Prostate gland (tissue), 2 donors: ENCODE measurements at regions not wholly inside any gene's neighbourhood (a gene's known extent, or its start where the extent isn't known, plus 50 kb on each side); places are given as distances from the start of the nearest gene placed in this dataset.

Source experiments
- DNase-seq: peaks from one replicate; pipeline ENCODE4 v3.0.0-alpha.2; 2019; ENCODE audit warnings: low spot score
- H3K27ac ChIP-seq, 2 donors: fragments of 200-600 bp; sonication (generic); 2 replicates each; pipeline ENCODE4 v1.5.1; 2017 to 2019
- H3K27me3 ChIP-seq: fragments of 200-600 bp; sonication (generic); replicated peaks from 2 replicates; pipeline ENCODE4 v1.5.1; 2019; ENCODE audit not compliant: insufficient read depth
- H3K36me3 ChIP-seq, 2 donors: fragments of 200-600 bp; sonication (generic); 1 replicate in 1 of 2; 2 replicates in 1 of 2; pipeline versions ENCODE4 v1.5.1 to v1.8.1; 2017 to 2019
- H3K4me1 ChIP-seq: fragments of 200-600 bp; sonication (generic); replicated peaks from 2 replicates; pipeline ENCODE4 v1.5.1; 2019
- H3K4me3 ChIP-seq, 2 donors: fragments of 200-600 bp; sonication (generic); 2 replicates each; pipeline ENCODE4 v1.5.1; 2017 to 2019
- H3K9me3 ChIP-seq: fragments of 200-600 bp; sonication (generic); 2 replicates; pipeline ENCODE4 v1.5.1; 2017
- POLR2A ChIP-seq: fragments of 450-650 bp; IDR thresholded peaks from one replicate; pipeline ENCODE4 v1.6.1; 2016; ENCODE audit warnings: antibody characterized with exemption, mild to moderate bottlenecking
- POLR2AphosphoS5 ChIP-seq: sonication (generic); formaldehyde crosslinking; IDR thresholded peaks from one replicate; pipeline ENCODE4 v1.6.1; 2017; ENCODE audit warnings: antibody characterized with exemption
- WGBS: methylation state at CpG from one replicate; pipeline ENCODE4 v1.1.5; 2018; 5-methylcytosine and 5-hydroxymethylcytosine counted together
- intact Hi-C: fragments of 100-400 bp; cut with DNase I; formaldehyde crosslinking; loops from one replicate; pipeline ENCODE4 v1.14.2; 2022
- TF ChIP-seq, protein P1 (sequence below), 4 experiments: fragments of 200-600 bp in 2 of 4; fragments of 450-650 bp in 2 of 4; sonication (generic) in 2 of 4; IDR thresholded peaks; 1 replicate in 3 of 4; 2 replicates in 1 of 4; pipeline ENCODE4 v1.5.1; 2016 to 2019; ENCODE audit warnings: antibody characterized with exemption in 4 of 4, mild to moderate bottlenecking in 2 of 4, moderate library complexity in 2 of 4

DNA sequence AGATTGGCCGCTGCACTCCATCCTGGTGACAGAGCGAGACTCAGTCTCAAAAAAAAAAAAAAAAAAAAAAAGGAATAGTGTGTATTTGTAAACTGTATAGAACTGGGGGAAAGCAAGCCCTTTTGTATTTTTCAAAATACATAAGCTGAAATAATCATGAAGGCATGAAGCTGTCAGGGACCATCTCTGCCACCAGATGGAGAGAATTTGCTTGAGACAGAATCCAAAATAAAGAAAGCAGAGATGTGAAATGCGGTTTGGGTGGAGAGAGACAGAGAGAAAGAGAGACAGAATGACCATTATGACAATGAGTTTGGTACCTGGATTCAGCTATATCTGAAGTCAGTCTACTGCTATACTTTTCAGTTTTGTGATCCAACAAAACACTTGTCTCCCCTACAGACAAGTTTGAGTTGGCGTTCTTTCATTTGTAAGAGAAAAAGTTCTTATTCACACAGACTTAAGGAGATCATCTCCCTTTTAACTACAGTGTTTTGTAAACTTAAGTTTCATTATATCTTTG, 155.7 kb upstream of the LRIG3 start:
- intact Hi-C loops: no loop called here
- no peaks in the 10 kb centered on the region for H3K4me1 ChIP-seq
- no peak overlapping the region for H3K4me3 ChIP-seq
- H3K27ac ChIP-seq: no peak overlapping the region
- H3K36me3 ChIP-seq: no peaks in the 10 kb centered on the region
- 87% methylated on average over 4 of the region's 4 CpGs for WGBS
- no peaks in the 10 kb centered on the region for H3K27me3 ChIP-seq
- TF ChIP-seq, protein P1, sequence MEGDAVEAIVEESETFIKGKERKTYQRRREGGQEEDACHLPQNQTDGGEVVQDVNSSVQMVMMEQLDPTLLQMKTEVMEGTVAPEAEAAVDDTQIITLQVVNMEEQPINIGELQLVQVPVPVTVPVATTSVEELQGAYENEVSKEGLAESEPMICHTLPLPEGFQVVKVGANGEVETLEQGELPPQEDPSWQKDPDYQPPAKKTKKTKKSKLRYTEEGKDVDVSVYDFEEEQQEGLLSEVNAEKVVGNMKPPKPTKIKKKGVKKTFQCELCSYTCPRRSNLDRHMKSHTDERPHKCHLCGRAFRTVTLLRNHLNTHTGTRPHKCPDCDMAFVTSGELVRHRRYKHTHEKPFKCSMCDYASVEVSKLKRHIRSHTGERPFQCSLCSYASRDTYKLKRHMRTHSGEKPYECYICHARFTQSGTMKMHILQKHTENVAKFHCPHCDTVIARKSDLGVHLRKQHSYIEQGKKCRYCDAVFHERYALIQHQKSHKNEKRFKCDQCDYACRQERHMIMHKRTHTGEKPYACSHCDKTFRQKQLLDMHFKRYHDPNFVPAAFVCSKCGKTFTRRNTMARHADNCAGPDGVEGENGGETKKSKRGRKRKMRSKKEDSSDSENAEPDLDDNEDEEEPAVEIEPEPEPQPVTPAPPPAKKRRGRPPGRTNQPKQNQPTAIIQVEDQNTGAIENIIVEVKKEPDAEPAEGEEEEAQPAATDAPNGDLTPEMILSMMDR (IDR thresholded peaks at IDR 0.05): no peak
- TF ChIP-seq POLR2AphosphoS5 (no peak), POLR2A (no peak)
- no peaks in the 10 kb centered on the region for H3K9me3 ChIP-seq
- no peak for DNase-seq

DNA sequence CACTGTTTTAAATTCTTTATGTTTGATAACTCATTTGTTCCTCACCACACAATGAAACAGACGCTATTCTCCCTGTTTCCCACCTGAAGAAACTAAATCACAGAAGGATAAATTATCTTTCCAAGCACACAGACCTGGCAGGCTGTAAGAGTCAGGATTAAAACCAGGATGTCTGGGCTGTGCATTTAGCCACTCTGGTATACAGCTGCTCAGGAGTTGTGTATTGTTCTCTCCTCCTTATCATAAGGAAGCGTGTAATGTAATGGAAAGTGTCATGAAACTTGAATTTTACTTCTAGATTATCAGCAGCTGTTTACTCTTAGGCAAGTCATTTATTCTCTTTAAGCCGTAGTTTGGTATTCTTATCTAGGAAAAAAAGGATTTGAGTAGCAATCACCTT, 154.8 kb upstream of the LRIG3 start:
- H3K4me3 ChIP-seq: no peak overlapping the region
- H3K27ac ChIP-seq: no peak overlapping the region
- no peaks in the 10 kb centered on the region for H3K4me1 ChIP-seq
- H3K9me3 ChIP-seq: no peaks in the 10 kb centered on the region
- H3K36me3 ChIP-seq: no peaks in the 10 kb centered on the region
- TF ChIP-seq, protein P1 (IDR thresholded peaks at IDR 0.05): no peak
- no peak for TF ChIP-seq POLR2AphosphoS5
- no peak for DNase-seq
- no peaks in the 10 kb centered on the region for H3K27me3 ChIP-seq
- 92% methylated on average over 3 of the region's 3 CpGs for WGBS
- intact Hi-C loops: no loop called here

DNA sequence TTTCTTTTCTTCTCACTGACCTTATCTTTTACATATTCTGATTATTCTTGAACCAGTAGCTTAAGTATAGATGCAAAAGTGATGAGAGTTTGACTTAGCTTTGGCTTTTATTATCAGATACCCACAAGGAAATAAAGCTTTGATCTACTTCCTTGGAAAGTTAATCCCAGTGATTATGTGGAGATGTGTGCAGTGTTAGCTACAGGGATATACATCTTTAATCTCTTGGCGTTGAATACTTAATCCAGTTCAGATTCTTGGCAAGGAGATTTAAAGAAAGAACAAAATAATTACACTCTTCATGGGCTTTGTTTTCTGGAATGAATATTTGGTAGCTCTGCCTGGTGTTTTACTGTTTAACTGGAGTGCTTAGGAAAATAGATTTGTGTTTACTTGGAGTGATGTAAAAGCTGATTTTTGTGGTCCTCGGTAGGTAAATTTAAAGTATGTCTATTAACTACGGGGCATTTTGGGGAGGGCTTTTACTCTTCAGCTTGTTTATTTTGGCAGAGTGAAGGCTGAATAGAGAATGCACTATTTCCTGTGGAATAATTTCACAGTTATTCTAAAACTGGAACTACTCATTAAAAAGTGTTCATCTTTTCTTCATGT, 150.1 kb upstream of the LRIG3 start:
- WGBS: 14% methylated on average over 3 of the region's 3 CpGs
- no peak for DNase-seq
- no peaks in the 10 kb centered on the region for H3K36me3 ChIP-seq
- H3K4me3 ChIP-seq: no peak overlapping the region
- intact Hi-C loops: no loop called here
- no peaks in the 10 kb centered on the region for H3K9me3 ChIP-seq
- TF ChIP-seq, protein P1 (IDR thresholded peaks at IDR 0.05): no peak
- no peak for TF ChIP-seq POLR2AphosphoS5
- TF ChIP-seq POLR2A: no peak
- no peak overlapping the region for H3K27ac ChIP-seq
- H3K4me1 ChIP-seq: no peaks in the 10 kb centered on the region
- H3K27me3 ChIP-seq: no peaks in the 10 kb centered on the region

DNA sequence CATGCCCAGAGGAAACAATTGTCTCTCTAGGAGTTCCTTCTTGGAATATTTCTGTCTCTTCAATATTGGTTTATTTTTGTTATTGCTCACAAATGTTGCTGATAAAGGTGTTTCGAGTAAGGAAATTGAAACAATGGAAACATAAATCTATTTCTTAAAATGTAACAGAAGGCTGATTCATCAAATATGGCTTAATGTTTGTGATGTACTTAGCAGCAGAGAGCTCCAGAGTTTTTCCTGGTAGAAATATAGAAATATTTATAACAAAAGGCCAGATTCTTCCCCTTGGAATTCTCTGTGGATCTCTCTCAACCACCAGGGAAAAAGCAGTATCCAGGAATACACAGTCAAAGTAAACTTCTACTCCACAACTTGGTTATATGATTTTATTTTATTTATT, 149.2 kb upstream of the LRIG3 start:
- no peak for DNase-seq
- no peaks in the 10 kb centered on the region for H3K27me3 ChIP-seq
- no peak overlapping the region for H3K27ac ChIP-seq
- no peak overlapping the region for H3K4me3 ChIP-seq
- 71% methylated on average over 1 of the region's 1 CpG for WGBS
- no peaks in the 10 kb centered on the region for H3K36me3 ChIP-seq
- intact Hi-C loops: no loop called here
- no peaks in the 10 kb centered on the region for H3K9me3 ChIP-seq
- TF ChIP-seq POLR2A (no peak), POLR2AphosphoS5 (no peak)
- TF ChIP-seq, protein P1 (IDR thresholded peaks at IDR 0.05): no peak
- H3K4me1 ChIP-seq: no peaks in the 10 kb centered on the region

DNA sequence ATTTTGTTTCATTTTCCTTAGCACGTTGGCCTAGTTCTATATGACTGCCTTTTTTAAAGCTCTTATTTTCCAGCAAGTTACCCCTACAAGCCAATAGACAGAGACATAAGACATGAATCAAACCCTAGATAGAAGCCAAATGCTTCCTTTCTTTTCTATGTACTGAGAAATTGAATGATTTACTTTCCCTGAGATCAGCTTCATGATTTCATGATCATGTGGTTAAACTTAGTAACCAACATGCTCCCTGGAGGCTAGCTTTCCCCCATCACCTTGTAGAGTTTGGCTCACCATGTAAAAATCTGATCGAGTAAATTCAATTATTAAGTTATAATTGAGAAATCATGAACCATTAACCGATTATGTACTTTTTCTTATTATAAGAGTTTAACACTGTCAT, 148.1 kb upstream of the LRIG3 start:
- Histone ChIP-seq H3K27me3 (no peaks in the 10 kb centered on the region), H3K4me1 (no peaks in the 10 kb centered on the region), H3K9me3 (no peaks in the 10 kb centered on the region), H3K27ac (no peak overlapping the region), H3K4me3 (no peak overlapping the region), H3K36me3 (no peaks in the 10 kb centered on the region)
- no peak for DNase-seq
- WGBS: 89% methylated on average over 3 of the region's 3 CpGs
- intact Hi-C loops: no loop called here
- TF ChIP-seq POLR2AphosphoS5 (no peak), POLR2A (no peak)
- TF ChIP-seq, protein P1 (IDR thresholded peaks at IDR 0.05): no peak
